ENCODE measurements at regions not wholly inside any gene's neighbourhood (a gene's known extent, or its start where the extent isn't known, plus 50 kb on each side); places are given as distances from the start of the nearest gene placed in this dataset.

DNA sequence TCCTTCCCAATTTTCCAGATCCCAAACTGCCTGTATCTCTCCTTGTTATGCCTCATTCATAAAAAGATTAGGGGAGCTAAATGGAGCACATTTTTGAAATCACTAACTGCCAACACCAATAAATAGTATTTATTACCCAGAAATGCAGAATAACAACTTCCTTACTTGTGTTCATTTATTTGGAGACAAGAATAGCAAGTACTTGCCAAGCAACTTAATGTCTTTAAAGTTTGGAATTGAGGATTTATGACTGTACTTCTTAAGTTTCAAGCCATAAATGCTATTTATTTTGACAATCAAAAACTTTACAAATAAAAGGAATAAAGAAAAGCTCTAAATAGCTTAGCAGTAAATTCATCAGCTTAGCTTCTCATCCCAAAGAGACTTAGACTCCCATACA lies 626.1 kb upstream of the NOVA1 start:
- H3K27me3 ChIP-seq (ENCODE audit: control insufficient read depth in 3 of 3, insufficient read depth in 3 of 3, low read length in 3 of 3), result no peaks in the 10 kb centered on the region
- H3K4me1 ChIP-seq (ENCODE audit: control insufficient read depth in 3 of 3, insufficient read depth in 3 of 3, low read length in 3 of 3), result no peaks in the 10 kb centered on the region
- H3K36me3 ChIP-seq (ENCODE audit: control insufficient read depth in 3 of 3, insufficient read depth in 3 of 3, low read length in 3 of 3), result no peaks in the 10 kb centered on the region
- H3K9me3 ChIP-seq (ENCODE audit: control insufficient read depth in 3 of 3, low read length in 3 of 3), result peaks cover 0 to 3% (median 0%) of the 10 kb centered on the region in 3 donors
- H3K4me3 ChIP-seq (ENCODE audit: low read length in 3 of 3), result no peak overlapping the region
- no peak overlapping the region for H3K9ac ChIP-seq (ENCODE audit: low read depth in 1 of 3, low read length in 3 of 3)
- H3K27ac ChIP-seq (ENCODE audit: low read depth, low read length), result no peak overlapping the region

DNA sequence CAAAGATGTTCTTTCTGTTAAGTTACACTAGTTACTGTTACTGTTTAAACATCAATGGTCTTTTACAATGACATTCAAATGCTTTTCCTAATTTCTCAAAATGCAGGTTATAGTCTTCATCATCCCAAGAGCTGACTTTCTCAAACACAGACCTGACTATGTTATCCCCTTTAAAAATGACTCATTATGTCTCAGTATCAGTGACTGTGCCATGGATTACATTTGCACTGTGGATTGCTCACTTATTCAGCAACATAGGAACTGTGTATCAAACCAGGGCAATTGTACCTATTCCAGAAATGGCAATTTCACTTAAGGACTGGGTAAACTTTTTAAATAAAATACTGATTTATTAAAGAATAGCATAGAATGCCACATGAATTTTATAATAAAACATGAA lies 630.2 kb upstream of the NOVA1 start:
- Histone ChIP-seq H3K4me1 (ENCODE audit: control insufficient read depth in 3 of 3, insufficient read depth in 3 of 3, low read length in 3 of 3) (no peaks in the 10 kb centered on the region), H3K9ac (ENCODE audit: low read depth in 1 of 3, low read length in 3 of 3) (no peak overlapping the region), H3K4me3 (ENCODE audit: low read length in 3 of 3) (no peak overlapping the region), H3K9me3 (ENCODE audit: control insufficient read depth in 3 of 3, low read length in 3 of 3) (no peaks in the 10 kb centered on the region), H3K27ac (ENCODE audit: low read depth, low read length) (no peak overlapping the region), H3K27me3 (ENCODE audit: control insufficient read depth in 3 of 3, insufficient read depth in 3 of 3, low read length in 3 of 3) (no peaks in the 10 kb centered on the region), H3K36me3 (ENCODE audit: control insufficient read depth in 3 of 3, insufficient read depth in 3 of 3, low read length in 3 of 3) (no peaks in the 10 kb centered on the region)

DNA sequence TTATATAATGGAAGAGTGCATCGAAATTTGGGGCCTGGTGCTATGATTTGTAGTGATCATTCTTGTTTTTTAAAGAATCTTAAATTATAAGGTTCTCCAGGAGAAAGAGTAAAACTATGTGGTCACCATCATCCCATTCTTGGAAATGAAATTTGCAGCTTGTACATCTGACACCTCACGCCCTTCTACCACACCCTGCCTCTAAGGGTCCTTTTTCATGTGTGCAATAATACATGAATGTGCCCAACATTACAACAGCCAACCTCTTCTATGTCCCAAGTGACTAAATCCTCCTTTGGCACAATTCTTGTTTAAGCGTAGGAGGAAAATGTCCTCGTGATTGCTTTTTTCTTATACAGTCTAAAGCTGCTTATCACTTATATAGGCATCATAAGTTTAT lies 636.5 kb upstream of the NOVA1 start:
- H3K27me3 ChIP-seq (ENCODE audit: control insufficient read depth in 3 of 3, insufficient read depth in 3 of 3, low read length in 3 of 3), result no peaks in the 10 kb centered on the region
- H3K4me3 ChIP-seq (ENCODE audit: low read length in 3 of 3), result no peak overlapping the region
- H3K4me1 ChIP-seq (ENCODE audit: control insufficient read depth in 3 of 3, insufficient read depth in 3 of 3, low read length in 3 of 3), result no peaks in the 10 kb centered on the region
- no peaks in the 10 kb centered on the region for H3K9me3 ChIP-seq (ENCODE audit: control insufficient read depth in 3 of 3, low read length in 3 of 3)
- no peaks in the 10 kb centered on the region for H3K36me3 ChIP-seq (ENCODE audit: control insufficient read depth in 3 of 3, insufficient read depth in 3 of 3, low read length in 3 of 3)
- no peak overlapping the region for H3K9ac ChIP-seq (ENCODE audit: low read depth in 1 of 3, low read length in 3 of 3)
- no peak overlapping the region for H3K27ac ChIP-seq (ENCODE audit: low read depth, low read length)

DNA sequence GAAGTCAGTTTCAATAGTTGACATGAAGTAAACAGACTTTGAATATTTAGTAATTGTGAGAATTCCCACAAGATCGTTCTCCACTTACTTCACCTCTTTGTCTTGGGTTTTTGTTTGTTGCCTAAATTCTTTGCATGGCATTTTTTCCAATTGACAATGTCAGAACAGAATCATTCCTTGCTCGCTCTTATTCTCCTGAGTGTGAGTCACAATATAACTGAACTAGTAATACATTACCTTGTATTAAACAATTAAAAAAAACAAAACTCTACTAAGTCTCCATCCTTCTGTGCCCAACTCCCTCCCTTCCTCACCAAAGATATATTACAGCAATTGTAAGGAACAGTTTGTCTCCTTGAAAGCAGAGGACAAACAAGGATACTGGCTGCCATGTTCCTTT lies 638.8 kb upstream of the NOVA1 start:
- no peaks in the 10 kb centered on the region for H3K9me3 ChIP-seq (ENCODE audit: control insufficient read depth in 3 of 3, low read length in 3 of 3)
- no peaks in the 10 kb centered on the region for H3K27me3 ChIP-seq (ENCODE audit: control insufficient read depth in 3 of 3, insufficient read depth in 3 of 3, low read length in 3 of 3)
- H3K4me3 ChIP-seq (ENCODE audit: low read length in 3 of 3), result no peak overlapping the region
- no peaks in the 10 kb centered on the region for H3K36me3 ChIP-seq (ENCODE audit: control insufficient read depth in 3 of 3, insufficient read depth in 3 of 3, low read length in 3 of 3)
- H3K27ac ChIP-seq (ENCODE audit: low read depth, low read length), result no peak overlapping the region
- H3K9ac ChIP-seq (ENCODE audit: low read depth in 1 of 3, low read length in 3 of 3), result no peak overlapping the region
- H3K4me1 ChIP-seq (ENCODE audit: control insufficient read depth in 3 of 3, insufficient read depth in 3 of 3, low read length in 3 of 3), result no peaks in the 10 kb centered on the region

DNA sequence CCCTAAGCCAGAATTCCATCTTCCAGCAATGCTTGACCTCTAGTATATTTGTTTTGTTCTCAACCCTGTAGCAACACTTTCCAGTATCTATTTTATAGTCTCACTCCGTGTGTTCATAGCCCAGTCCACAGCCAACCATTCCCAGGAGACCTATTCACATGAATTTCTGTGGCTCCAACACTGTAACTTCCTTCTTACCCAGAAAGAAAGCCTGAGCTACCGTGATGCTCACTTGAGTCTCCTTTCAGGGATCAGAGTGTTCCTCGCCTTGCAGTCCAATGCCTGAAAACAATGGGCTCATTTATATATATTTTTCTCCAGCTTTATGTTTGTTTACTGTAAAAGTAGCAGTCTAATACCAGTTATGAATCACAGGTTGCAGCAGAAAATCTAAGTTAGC lies 645.0 kb upstream of the NOVA1 start:
- no peaks in the 10 kb centered on the region for H3K4me1 ChIP-seq (ENCODE audit: control insufficient read depth in 3 of 3, insufficient read depth in 3 of 3, low read length in 3 of 3)
- H3K9me3 ChIP-seq (ENCODE audit: control insufficient read depth in 3 of 3, low read length in 3 of 3), result no peaks in the 10 kb centered on the region
- no peak overlapping the region for H3K27ac ChIP-seq (ENCODE audit: low read depth, low read length)
- H3K9ac ChIP-seq (ENCODE audit: low read depth in 1 of 3, low read length in 3 of 3), result no peak overlapping the region
- no peaks in the 10 kb centered on the region for H3K27me3 ChIP-seq (ENCODE audit: control insufficient read depth in 3 of 3, insufficient read depth in 3 of 3, low read length in 3 of 3)
- H3K4me3 ChIP-seq (ENCODE audit: low read length in 3 of 3), result no peak overlapping the region
- no peaks in the 10 kb centered on the region for H3K36me3 ChIP-seq (ENCODE audit: control insufficient read depth in 3 of 3, insufficient read depth in 3 of 3, low read length in 3 of 3)

DNA sequence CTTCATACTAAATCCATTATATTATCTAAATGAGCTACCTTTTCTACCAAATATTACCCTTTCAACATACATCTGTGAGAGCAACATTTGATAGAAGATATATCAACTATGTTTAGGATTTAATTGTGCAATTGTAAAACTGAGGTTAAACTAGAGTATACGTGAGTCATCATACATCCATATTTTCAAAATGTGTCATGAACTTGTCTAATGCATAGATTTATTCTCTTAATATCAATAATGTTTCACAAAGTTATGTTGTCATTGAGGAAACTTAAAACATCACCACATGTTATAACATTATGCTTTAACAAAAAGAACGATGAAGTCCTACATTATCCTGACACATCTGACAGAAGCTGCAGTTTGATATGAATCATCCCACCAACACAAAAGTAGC lies 645.5 kb upstream of the NOVA1 start:
- no peak overlapping the region for H3K9ac ChIP-seq (ENCODE audit: low read depth in 1 of 3, low read length in 3 of 3)
- no peak overlapping the region for H3K4me3 ChIP-seq (ENCODE audit: low read length in 3 of 3)
- H3K27ac ChIP-seq (ENCODE audit: low read depth, low read length), result no peak overlapping the region
- H3K4me1 ChIP-seq (ENCODE audit: control insufficient read depth in 3 of 3, insufficient read depth in 3 of 3, low read length in 3 of 3), result no peaks in the 10 kb centered on the region
- no peaks in the 10 kb centered on the region for H3K36me3 ChIP-seq (ENCODE audit: control insufficient read depth in 3 of 3, insufficient read depth in 3 of 3, low read length in 3 of 3)
- H3K27me3 ChIP-seq (ENCODE audit: control insufficient read depth in 3 of 3, insufficient read depth in 3 of 3, low read length in 3 of 3), result no peaks in the 10 kb centered on the region
- no peaks in the 10 kb centered on the region for H3K9me3 ChIP-seq (ENCODE audit: control insufficient read depth in 3 of 3, low read length in 3 of 3)

DNA sequence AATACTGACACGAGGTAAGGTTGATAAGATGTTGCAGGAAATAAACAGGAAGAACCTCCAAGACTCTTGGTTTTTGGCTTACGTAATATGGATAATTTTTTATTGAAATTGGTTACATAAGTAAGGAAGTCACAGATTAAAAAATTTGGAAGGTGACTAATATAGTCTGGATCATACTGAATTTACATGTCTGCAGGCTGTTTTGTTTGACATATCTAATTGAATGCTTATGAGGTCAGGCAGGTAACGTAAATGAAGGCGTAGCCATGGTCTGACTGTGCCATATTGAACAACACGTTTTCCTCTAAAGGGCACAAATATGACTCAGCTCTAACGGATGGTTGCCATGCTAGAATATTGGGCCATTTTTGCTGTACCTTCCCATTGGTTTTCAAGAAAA lies 648.1 kb upstream of the NOVA1 start:
- Histone ChIP-seq H3K4me1 (ENCODE audit: control insufficient read depth in 3 of 3, insufficient read depth in 3 of 3, low read length in 3 of 3) (no peaks in the 10 kb centered on the region), H3K9me3 (ENCODE audit: control insufficient read depth in 3 of 3, low read length in 3 of 3) (no peaks in the 10 kb centered on the region), H3K27me3 (ENCODE audit: control insufficient read depth in 3 of 3, insufficient read depth in 3 of 3, low read length in 3 of 3) (no peaks in the 10 kb centered on the region)

DNA sequence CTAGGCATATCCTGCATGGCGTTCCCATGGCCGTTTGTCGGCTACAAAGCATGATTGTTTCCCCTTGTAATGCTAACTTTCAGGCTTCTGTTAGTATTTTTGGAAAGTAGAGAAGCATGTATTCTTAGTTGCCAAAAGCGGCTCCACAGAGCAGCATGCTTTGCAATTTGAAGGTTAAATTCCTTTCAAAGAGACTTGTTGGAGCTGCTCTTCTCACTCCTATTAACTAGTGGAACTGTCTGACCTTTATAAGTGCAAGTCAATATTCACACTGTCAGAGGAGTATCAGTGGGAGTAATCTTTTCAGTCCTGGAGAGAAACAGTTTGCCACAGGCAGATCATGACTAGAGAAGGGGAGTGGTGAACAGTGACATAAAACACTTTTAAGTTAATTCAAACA lies 656.1 kb upstream of the NOVA1 start:
- H3K27me3 ChIP-seq (ENCODE audit: control insufficient read depth in 3 of 3, insufficient read depth in 3 of 3, low read length in 3 of 3), result no peaks in the 10 kb centered on the region
- H3K4me3 ChIP-seq (ENCODE audit: low read length in 3 of 3), result no peak overlapping the region
- no peak overlapping the region for H3K27ac ChIP-seq (ENCODE audit: low read depth, low read length)
- H3K9me3 ChIP-seq (ENCODE audit: control insufficient read depth in 3 of 3, low read length in 3 of 3), result no peaks in the 10 kb centered on the region
- no peaks in the 10 kb centered on the region for H3K4me1 ChIP-seq (ENCODE audit: control insufficient read depth in 3 of 3, insufficient read depth in 3 of 3, low read length in 3 of 3)
- H3K9ac ChIP-seq (ENCODE audit: low read depth in 1 of 3, low read length in 3 of 3), result no peak overlapping the region
- no peaks in the 10 kb centered on the region for H3K36me3 ChIP-seq (ENCODE audit: control insufficient read depth in 3 of 3, insufficient read depth in 3 of 3, low read length in 3 of 3)

More for the DNA sequence above, 648.1 kb upstream of the NOVA1 start:
- Histone ChIP-seq H3K36me3 (ENCODE audit: control insufficient read depth in 3 of 3, insufficient read depth in 3 of 3, low read length in 3 of 3) (no peaks in the 10 kb centered on the region), H3K9ac (ENCODE audit: low read depth in 1 of 3, low read length in 3 of 3) (no peak overlapping the region), H3K27ac (ENCODE audit: low read depth, low read length) (no peak overlapping the region), H3K4me3 (ENCODE audit: low read length in 3 of 3) (no peak overlapping the region)

DNA sequence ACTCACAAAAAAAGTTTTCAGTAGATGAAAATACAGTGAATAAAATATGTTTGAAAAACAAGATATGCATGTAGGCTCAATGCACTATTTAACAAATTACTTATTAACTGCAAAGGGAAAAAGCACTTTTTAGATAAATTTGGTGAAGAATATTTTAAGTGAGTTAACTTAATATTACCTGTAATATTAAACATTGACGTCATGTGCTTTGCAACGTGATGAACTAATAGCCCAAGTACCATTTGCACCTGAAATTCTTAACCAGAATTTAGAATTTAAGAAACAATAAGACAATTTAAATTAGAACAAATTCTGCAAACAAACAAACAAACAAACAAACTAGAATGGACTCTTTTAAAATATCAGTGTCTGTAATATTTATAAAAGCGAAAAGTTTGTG lies 659.0 kb upstream of the NOVA1 start:
- no peak overlapping the region for H3K27ac ChIP-seq (ENCODE audit: low read depth, low read length)
- no peak overlapping the region for H3K4me3 ChIP-seq (ENCODE audit: low read length in 3 of 3)
- H3K27me3 ChIP-seq (ENCODE audit: control insufficient read depth in 3 of 3, insufficient read depth in 3 of 3, low read length in 3 of 3), result no peaks in the 10 kb centered on the region
- H3K9me3 ChIP-seq (ENCODE audit: control insufficient read depth in 3 of 3, low read length in 3 of 3), result peaks cover 0 to 2% (median 0%) of the 10 kb centered on the region in 3 donors
- H3K4me1 ChIP-seq (ENCODE audit: control insufficient read depth in 3 of 3, insufficient read depth in 3 of 3, low read length in 3 of 3), result no peaks in the 10 kb centered on the region
- no peak overlapping the region for H3K9ac ChIP-seq (ENCODE audit: low read depth in 1 of 3, low read length in 3 of 3)
- H3K36me3 ChIP-seq (ENCODE audit: control insufficient read depth in 3 of 3, insufficient read depth in 3 of 3, low read length in 3 of 3), result no peaks in the 10 kb centered on the region

DNA sequence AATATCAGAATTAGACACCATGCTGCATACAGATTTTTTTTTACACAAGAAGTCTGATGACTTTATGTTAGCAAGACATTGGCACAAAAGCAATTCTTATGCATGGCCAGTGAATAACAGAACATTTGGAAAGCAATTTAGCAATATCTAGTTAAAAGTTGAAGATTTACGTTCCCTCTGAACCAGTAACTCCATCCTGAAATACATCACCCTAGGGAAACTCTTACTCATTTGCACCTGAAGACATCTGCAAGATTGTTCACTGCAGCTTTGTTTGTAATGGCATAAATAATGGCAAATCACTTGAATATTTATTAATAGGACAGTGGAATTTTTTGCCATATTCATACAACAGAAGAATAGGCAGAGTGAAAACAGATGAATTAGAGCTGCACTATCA lies 670.0 kb upstream of the NOVA1 start:
- no peaks in the 10 kb centered on the region for H3K9me3 ChIP-seq (ENCODE audit: control insufficient read depth in 3 of 3, low read length in 3 of 3)
- no peak overlapping the region for H3K9ac ChIP-seq (ENCODE audit: low read depth in 1 of 3, low read length in 3 of 3)
- H3K27me3 ChIP-seq (ENCODE audit: control insufficient read depth in 3 of 3, insufficient read depth in 3 of 3, low read length in 3 of 3), result no peaks in the 10 kb centered on the region
- H3K4me1 ChIP-seq (ENCODE audit: control insufficient read depth in 3 of 3, insufficient read depth in 3 of 3, low read length in 3 of 3), result no peaks in the 10 kb centered on the region
- H3K4me3 ChIP-seq (ENCODE audit: low read length in 3 of 3), result no peak overlapping the region
- no peaks in the 10 kb centered on the region for H3K36me3 ChIP-seq (ENCODE audit: control insufficient read depth in 3 of 3, insufficient read depth in 3 of 3, low read length in 3 of 3)
- no peak overlapping the region for H3K27ac ChIP-seq (ENCODE audit: low read depth, low read length)

DNA sequence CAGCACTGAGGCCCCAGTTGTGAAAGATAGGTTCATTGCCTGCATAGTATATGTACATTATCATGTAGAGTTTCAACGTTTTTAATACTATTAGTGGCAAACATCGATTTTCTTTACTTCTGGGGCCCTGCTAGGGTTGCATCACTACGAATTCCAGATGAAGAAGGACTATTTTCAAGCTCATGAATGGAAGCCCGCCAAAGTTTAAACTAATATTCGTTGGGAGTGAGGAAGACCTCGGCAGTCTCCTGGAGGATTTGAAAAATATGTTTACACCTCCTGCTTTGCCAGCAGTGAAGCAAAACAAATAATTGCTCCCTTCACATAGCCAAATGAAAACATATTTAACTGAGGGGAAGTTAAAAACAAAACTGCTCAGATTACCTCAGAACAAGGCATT lies 672.9 kb upstream of the NOVA1 start:
- Histone ChIP-seq H3K36me3 (ENCODE audit: control insufficient read depth in 3 of 3, insufficient read depth in 3 of 3, low read length in 3 of 3) (no peaks in the 10 kb centered on the region), H3K4me1 (ENCODE audit: control insufficient read depth in 3 of 3, insufficient read depth in 3 of 3, low read length in 3 of 3) (no peaks in the 10 kb centered on the region), H3K27ac (ENCODE audit: low read depth, low read length) (no peak overlapping the region), H3K27me3 (ENCODE audit: control insufficient read depth in 3 of 3, insufficient read depth in 3 of 3, low read length in 3 of 3) (no peaks in the 10 kb centered on the region), H3K4me3 (ENCODE audit: low read length in 3 of 3) (no peak overlapping the region), H3K9ac (ENCODE audit: low read depth in 1 of 3, low read length in 3 of 3) (no peak overlapping the region), H3K9me3 (ENCODE audit: control insufficient read depth in 3 of 3, low read length in 3 of 3) (no peaks in the 10 kb centered on the region)

All from skeletal muscle tissue (tissue), 3 donors.